GF-D8 (cell line): ENCODE measurements at regions not wholly inside any gene's neighbourhood (a gene's known extent, or its start where the extent isn't known, plus 50 kb on each side); places are given as distances from the start of the nearest gene placed in this dataset.

ENCODE experiments used
- DNase-seq: peaks from one replicate; lab custom pipeline; 2025; lab: John Stamatoyannopoulos, UW

- no peak for DNase-seq
Measured at GRCh38 chr4:126679303-126679702, 953.5 kb upstream of the INTU start.

- no peak for DNase-seq
Measured at GRCh38 chr4:126682250-126682649, 950.5 kb upstream of the INTU start.

- no peak for DNase-seq
Measured at GRCh38 chr4:126686491-126686890, 946.3 kb upstream of the INTU start.

- no peak for DNase-seq
Measured at GRCh38 chr4:126687655-126688358, 945.0 kb upstream of the INTU start.

- DNase-seq = no peak
Measured at GRCh38 chr4:126691797-126692196, 941.0 kb upstream of the INTU start.

- DNase-seq = no peak
Measured at GRCh38 chr4:126697748-126698147, 935.0 kb upstream of the INTU start.

- DNase-seq = no peak
Measured at GRCh38 chr4:126698224-126698623, 934.5 kb upstream of the INTU start.

GRCh38 chr4:126701756-126702155, 931.0 kb upstream of the INTU start:
- DNase-seq = no peak

- no peak for DNase-seq
Measured at GRCh38 chr4:126702747-126703146, 930.0 kb upstream of the INTU start.

- no peak for DNase-seq
Measured at GRCh38 chr4:126705266-126705665, 927.5 kb upstream of the INTU start.

GRCh38 chr4:126708716-126709115, 924.0 kb upstream of the INTU start:
- no peak for DNase-seq

GRCh38 chr4:126710935-126711334, 921.8 kb upstream of the INTU start:
- no peak for DNase-seq

GRCh38 chr4:126715067-126715466, 917.7 kb upstream of the INTU start:
- DNase-seq = no peak

- DNase-seq = no peak
Measured at GRCh38 chr4:126715681-126716080, 917.1 kb upstream of the INTU start.

- DNase-seq = no peak
Measured at GRCh38 chr4:126718136-126718535, 914.6 kb upstream of the INTU start.

GRCh38 chr4:126719852-126720251, 912.9 kb upstream of the INTU start:
- DNase-seq = no peak

GRCh38 chr4:126725906-126726305, 906.9 kb upstream of the INTU start:
- no peak for DNase-seq

- no peak for DNase-seq
Measured at GRCh38 chr4:126727461-126727860, 905.3 kb upstream of the INTU start.

- DNase-seq = no peak
Measured at GRCh38 chr4:126731062-126731461, 901.7 kb upstream of the INTU start.

GRCh38 chr4:126733301-126733700, 899.5 kb upstream of the INTU start:
- no peak for DNase-seq

GRCh38 chr4:126734465-126734864, 898.3 kb upstream of the INTU start:
- no peak for DNase-seq

GRCh38 chr4:126735294-126736132, 897.2 kb upstream of the INTU start:
- DNase-seq = no peak

GRCh38 chr4:126736133-126736518, 896.6 kb upstream of the INTU start:
- DNase-seq = no peak
